ENCODE measurements at regions not wholly inside any gene's neighbourhood (a gene's known extent, or its start where the extent isn't known, plus 50 kb on each side); places are given as distances from the start of the nearest gene placed in this dataset.
"Not testable (repeated sequence)": the region's sequence is repeated elsewhere in the genome, so short reads cannot be mapped to it uniquely, and the experiment has no call there.

DNA sequence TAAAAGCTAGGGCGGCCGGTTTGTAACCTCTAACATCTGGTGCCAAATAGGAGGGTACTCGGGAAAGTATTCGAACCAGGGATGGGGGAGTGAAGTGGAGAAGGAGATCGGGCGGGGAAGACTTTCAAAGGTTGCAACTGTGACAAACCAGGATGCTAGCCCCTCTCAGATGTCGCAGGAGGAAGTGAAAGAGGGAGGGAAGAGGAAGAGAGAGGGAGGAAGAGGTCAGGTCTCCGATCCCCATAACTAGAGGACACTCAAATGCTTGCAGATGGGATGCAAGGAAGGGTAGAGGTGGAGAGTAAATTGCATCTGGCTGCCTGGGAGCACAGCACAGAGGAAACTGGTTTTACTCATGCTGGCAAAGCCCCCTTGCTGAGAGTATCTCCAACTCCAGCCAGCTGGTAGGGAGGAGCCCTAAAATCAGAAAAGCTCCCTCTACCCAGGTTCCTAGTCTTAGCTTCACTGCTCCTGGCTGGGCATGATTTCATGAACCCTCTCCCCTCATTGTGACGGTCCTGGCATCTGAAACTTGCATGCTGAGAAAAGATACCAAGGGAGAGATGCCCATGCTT lies 696.7 kb upstream of the TBX3 start:
- no peak for DNase-seq

DNA sequence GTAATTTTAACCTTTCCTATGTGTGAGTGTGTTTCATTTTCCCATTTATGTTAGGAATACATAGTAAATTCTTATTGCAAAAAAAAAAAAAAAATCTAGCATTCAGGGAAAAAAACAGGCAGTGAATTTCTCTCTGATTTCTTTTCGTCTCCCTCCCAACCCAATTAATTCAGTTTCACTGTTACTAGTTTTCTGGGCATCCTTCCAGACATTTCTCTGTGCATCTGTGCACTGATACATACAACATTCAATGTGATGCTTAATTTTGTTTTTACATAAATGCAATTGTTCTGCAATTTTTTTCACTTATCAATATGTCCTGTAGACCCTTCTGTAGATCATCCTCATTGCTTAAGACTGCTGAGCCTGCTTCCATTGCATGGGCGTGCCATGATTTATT lies 694.3 kb upstream of the TBX3 start:
- no peak for DNase-seq

DNA sequence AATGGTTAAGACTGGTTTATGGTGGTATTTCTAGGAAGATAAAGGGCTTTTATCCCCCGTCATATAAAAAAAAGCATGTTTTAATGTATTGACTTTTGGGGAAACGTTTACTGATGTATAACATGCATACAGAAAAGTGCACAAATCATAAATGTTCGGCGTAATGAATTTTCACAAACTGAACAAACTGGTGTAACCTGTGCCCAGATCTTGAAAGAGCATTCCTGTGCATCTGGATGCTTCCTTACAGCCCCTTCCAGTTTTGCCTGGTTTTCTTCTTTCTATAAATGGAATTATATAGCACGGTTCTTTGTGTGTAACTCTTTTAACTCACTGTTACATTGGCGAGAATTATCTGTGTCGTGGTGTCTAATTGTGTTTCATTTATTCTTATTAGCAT lies 693.8 kb upstream of the TBX3 start:
- no peak for DNase-seq

DNA sequence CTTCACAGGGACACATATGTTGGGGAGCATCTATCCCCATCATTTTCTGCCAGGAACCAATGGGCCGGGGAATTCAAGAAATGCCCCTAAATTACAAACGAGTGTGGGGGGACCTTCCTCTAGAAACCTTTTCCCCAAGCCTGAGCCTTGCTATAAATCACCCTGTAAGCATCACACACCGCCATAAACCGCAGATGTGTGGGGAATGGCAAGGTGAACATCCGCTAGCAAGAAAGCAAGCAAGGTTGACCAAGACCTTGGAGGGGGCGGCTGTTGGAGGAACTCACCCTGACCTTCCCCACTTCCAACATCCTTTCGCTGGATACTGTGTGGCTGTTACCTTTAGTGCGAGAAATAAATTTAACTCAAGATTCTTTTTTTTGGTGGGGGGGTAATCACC lies 693.3 kb upstream of the TBX3 start:
- no peak for DNase-seq

DNA sequence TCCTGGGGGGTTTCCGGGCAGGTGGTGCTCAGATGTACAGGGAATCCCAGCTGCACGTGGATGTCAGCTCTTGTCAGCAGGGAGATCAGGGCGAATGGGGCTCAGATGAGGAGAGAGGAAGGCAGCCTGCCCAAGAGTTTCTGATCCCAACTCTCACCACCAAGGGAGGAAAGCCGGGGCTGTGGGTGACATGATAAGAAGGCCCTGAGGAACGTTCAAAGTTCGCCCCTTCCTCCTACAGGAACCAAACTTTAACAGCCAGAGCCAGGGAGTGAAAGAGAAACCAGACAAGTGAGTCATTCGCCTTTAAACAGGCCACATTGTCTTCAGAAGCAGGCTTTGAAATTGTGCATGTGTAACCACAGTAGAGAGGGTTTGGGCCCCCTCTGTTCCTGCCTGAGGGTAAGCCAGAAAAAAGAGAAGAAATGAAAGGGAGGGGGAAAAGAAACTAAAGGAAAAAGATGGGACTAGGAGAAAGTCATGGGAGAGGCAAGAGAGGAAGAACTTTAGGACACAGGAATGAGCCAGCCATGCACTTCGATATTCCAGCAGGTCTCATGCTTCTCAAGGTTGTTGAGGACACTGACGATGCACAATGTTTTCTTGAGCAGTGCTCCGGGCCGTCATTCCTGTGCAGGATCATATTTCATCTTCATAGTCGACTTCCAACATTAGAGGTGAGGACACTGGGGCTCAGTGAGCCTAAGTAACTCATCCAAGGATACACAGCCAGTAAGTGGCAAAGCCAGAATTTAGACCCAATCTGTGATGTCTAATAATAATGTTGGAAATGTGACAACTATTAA lies 691.4 kb upstream of the TBX3 start:
- peak; percentile 42 for DNase-seq

DNA sequence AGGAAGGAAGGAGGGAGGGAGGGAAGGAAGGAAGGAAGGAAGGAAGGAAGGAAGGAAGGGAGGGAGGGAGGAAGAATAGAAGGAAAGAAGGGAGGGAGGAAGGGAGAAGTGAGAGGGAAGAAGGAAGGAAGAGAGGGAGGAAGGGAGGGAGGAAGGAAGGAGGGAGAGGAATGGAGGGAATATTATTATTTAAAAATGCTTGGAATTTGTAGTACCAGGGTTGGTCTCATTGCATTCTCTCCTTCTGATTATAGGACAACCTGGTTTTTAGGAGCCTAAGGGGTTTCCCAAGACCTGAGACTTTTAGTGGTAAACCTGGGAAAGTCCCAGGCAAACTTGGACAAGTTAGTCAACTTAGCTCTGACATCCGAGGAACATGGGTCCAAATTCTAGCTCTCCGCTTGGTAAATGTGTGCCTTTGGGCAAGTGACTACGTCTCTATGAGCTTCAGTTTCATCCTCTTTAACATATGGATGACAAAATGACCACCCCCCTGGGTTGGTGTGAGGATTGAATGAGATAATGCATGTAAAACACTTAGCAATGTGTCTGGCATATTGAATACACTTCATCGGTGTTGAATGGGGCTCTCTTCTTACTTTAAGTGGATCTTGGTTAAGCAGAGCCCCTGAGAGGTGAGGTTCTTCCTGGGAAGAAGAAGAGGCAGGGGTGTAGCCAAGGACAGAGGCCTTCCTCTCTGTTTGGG lies 690.7 kb upstream of the TBX3 start:
- no peak for DNase-seq

DNA sequence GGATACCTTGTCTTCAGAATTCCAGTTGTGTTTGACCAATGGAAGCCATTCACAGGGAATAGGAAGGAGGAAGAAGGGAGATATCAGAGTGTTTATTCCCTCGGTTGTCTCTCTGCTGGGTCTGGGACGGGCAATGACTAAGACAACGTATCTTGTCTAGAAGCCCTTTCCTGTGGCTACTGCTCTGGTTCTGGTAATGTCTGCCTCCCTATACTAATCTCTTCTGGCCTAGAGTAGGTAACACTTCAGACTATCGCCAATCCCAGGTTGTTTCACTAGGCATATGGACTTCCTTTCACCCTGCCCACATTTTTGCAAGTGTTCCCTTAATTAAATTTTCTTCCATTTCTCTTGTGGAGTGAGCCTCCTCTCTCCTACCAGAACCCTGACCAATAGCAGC lies 687.7 kb upstream of the TBX3 start:
- DNase-seq, result no peak

DNA sequence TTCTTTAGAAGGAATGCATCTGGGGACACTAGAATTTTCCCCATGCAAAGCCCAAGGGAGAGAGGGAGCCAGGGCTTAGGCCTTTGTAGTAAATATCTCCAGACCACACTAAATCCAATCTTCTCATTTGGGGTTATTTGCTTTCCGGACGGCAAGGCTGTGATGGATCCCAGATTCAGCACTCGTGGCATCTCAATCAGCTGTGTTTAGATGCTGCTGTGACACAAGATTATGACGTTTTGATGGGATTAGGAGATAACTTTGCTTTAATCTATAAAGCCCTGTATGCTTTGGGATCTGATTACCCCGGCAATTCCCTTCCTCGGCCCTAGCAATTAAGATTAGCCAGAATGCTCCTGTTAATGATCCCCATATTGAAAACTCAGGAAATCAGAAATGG lies 686.7 kb upstream of the TBX3 start:
- no peak for DNase-seq

DNA sequence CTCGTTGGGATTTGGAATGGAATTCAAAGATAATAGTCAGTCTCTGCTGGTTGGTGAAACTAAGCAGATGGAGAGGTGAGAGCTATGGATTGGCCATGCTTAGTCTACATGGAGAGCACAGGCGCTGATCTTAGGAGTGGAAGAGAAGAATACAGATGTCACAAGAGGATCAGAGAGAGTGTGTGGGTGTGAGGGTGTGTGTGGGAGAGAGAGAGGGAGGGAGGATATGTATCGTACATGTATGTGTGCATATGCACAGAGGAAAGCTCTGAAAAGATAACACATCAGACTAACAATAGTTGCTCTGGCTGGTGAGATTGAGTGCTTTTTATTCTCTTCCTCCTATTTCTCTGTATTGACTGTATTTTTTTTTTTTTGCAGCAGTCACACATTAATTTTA lies 686.2 kb upstream of the TBX3 start:
- DNase-seq, result no peak

DNA sequence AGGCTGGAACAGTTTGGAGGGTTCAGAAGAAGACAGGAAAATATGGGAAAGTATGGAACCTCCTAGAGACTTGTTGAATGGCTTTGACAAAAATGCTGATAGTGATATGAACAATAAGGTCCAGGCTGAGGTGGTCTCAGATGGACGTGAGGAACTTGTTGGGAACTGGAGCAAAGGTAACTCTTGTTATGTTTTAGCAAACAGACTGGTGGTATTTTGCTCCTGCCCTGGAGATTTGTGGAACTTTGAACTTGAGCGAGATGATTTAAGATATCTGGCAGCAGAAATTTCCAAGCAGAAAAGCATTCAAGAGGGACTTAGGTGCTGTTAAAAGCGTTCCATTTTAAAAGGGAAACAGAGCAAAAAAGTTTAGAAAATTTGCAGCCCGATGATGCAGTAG lies 682.3 kb upstream of the TBX3 start:
- DNase-seq, result not testable (repeated sequence)

DNA sequence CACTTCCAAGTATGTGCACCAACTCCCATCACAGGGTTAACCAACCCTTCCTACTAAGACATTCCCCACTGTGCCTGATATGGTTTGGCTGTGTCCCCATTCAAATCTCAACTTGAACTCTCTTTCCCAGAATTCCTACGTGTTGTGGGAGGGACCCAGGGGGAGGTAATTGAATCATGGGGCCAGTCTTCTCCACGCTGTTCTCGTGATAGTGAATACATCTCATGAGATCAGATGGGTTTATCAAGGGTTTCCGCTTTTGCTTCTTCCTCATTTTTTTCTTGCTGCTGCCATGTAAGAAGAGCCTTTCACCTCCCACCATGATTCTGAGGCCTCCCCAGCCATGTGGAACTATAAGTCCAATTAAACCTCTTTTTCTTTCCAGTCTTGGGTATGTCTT lies 681.8 kb upstream of the TBX3 start:
- DNase-seq, result not testable (repeated sequence)

DNA sequence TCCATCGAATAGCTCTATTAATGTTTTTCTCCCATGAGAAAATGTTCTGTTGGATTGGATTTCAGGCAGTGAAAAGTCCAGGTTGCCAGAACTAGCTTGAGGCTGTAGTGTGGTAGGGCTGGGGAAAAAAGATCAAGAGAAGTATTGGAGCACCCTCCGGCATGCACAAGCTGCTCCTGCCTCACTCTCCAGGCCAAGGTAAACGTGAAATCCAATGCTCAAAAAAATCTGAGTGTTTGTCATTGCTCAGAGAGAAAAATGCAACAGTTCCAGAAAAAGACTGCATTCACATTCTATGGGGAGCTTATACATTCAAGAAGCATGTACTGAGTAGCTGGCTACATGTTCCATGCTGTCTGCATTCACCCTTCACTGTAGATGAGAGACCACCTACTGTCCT lies 680.9 kb upstream of the TBX3 start:
- DNase-seq, result no peak

DNA sequence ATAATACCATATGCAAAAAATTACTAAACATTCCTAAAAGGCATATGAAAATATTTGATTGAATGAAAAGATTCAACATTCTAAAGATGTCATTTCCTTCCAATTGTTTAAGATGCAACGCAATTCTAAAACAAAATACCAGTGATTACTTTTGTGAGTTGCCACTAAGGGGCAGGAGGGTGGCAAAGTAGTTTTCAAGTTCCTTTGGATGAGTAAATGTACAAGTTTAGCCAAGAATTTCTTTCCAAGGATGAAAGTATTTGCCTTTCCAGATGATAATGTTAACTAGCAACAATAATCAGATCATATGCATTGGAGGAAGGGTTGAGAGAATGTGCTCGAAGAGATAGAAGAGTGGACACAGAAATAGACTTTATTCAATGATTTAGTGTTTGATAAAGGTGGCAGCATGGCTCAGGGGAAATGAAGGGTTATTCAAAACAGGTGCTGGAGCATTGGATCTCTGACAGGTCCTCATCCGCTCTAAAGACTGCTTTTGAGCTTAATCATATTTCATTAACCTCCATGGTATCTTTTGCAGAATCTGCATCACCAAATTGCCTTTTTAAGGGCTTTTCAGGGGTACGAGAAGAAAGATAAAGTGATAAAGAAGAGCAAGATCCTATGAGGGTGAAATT lies 678.5 kb upstream of the TBX3 start:
- DNase-seq, result peak; percentile 5

DNA sequence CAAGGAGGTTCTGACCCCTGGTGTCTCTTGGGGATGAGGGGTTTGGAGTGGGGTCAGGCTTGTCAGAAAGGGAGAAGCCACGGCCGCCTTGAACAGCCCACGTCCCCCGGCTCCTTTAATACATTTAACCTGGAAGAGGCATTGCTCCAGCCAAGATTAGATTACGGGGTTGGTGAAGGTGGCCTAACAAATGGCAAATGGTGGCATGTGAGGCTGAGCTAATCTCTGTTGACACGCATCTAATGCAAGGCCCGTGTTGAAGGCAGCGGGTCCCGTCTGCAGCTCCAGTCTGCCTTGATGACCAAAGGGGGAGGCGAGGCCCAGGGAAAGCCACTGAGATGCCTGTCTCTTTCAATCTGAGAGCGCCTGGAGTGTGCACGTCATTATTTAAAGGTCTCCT lies 673.7 kb upstream of the TBX3 start:
- no peak for DNase-seq

DNA sequence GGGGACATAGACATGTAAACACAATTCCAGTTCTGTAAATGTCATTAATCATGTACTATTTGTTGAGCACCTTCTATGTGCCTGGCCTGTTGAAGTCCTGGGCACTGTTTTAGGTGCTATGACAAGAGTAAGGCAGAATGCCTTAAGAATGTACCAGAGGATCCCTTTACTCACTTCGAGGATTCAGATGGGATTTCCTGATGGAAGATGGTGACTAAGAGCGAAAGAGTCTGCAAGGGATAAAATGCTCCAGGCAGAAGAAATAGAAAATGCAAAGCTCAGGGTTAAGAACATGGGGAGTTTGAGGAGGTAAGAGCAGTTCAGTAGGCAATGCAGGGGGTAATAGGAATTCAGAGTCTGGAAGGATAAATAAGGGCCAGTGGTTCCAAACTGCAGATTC lies 671.3 kb upstream of the TBX3 start:
- peak; percentile 15 for DNase-seq

DNA sequence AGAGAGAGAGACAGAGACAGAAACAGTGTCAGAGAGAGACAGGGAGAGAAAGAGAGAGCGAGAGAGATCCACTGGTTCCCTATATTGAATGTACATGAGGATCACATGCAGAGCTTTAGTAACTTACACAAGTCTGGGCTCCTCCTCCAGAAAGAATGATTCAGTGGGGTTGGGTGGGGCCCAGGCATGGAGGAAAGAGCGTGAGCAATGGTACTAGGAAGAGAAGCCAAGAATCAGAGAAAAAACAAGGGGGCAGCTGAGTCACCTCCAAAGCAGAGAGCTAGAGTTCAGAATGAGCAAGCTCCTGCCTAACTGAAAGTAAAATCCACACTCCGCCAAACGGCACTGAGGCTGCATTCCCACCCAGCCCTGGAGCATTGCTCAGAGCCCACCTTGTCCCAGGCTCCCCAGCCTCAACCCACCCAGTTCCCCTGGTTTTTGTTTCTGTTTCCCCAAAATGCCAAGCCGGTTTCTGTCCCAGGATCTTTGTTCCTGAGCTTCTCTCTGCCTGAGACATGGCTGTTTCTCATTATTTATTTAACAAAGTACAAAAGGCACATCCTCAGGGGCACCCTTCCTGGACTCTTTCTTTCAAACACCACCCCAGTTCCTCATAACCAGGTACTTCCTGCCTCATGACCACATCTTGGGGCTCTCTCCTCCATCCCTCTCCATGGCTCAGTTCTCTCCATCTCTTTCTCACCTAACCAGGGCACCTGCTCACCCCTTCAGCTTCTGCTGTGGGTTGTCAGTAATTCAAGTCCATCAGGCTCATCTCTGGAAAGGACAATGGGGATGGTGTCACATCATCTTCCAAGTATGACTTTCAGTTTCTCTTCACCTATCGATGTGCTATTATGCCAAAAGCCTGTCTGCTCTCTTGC lies 670.3 kb upstream of the TBX3 start:
- DNase-seq, result peak; percentile 98

DNA sequence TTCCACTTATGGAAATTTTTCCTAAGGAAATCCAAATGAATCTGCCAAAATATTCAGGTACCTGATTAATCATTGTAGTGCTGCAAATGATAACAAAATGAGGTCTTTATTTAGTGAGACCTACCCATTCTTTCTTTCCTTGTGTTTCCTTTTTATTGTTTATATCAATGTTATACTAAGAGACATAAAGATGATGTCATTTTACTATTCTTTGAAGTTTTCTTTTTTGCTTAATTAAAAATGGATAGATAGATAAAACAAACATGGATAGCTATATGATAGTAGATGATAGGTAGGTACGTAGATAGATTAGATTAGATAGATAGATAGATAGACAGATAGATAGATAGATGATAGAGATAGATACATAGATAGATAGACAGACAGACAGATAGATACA lies 669.5 kb upstream of the TBX3 start:
- no peak for DNase-seq

DNA sequence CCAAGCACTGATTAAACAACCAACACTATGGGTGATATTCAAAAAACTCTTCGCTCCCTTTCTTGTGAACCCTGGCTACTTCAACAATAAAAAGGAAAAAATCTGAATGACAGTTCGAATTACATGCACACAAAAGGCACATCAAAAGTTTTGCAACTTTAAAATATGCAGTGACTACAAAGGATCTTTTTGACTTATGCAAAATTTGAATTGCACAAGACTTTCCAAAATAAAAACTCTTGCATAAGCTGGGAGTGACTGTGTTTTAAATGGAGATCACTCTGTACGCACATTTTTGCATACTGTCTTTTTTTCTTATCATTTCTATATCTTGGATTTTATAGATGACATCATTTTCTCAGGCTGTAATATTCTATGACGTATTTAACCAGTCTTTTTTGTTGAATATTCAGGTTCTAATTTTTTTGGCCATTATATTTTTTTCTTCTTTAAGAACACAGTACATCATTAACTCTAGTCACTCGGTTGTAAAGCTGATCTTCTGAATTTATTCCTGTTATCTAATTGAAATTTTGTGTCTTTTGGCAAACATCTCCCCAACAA lies 667.6 kb upstream of the TBX3 start:
- DNase-seq, result peak; percentile 76

DNA sequence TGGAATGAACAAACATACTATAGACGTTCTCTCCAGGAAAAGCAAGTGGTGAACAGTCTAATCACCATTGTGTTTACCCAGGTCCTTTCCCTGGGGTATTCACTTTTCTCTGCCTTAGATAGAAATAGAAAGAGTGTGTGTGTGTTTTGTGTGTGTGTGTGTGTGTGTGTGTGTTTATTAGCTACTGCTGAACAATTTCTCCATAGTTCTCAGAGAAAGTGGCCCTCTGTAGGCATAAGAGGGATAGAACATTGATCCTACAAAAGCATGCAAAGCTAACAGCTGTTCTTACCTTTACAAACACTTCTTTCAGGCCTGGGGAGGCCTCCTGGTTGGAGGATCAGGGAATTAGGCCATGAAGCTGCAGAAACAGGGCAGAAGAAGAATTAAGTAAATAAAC lies 665.7 kb upstream of the TBX3 start:
- no peak for DNase-seq

DNA sequence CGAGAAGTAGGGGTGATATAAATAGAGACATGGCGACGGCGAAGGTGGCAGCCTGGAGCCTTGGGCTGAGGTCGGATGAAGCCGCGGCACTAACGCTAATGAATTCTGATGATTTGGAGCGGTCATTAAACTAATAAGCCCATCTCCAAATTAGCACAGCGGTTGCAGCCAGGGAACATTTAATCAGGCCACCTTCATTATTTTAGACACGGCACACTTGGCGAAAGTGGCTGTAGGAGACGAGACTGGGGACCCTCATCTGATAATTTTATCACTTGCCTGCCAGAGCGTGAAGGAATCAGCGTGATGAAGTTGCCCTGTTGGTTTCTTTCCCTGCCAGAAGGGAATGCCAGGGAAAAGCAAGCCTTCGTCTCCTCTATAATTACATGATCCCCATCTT lies 664.3 kb upstream of the TBX3 start:
- no peak for DNase-seq

DNA sequence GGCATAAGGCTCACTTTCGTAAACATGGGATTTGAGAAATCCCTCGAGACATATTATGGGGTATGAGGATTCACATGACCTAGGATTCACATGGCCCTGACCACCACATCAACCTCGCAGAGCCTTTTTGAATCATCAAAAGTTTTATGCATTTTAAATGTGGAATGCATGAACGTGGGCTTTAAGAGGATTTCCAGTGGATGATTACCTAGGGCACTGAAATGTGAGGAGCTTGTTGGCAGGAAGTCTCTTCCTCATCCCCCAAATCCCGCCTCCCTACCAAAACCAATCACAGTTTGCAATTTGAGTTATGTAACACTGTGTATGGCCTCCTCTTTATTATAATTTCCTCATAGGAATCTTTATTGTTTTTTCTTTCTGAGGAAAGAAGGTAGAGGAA lies 659.6 kb upstream of the TBX3 start:
- DNase-seq, result no peak

DNA sequence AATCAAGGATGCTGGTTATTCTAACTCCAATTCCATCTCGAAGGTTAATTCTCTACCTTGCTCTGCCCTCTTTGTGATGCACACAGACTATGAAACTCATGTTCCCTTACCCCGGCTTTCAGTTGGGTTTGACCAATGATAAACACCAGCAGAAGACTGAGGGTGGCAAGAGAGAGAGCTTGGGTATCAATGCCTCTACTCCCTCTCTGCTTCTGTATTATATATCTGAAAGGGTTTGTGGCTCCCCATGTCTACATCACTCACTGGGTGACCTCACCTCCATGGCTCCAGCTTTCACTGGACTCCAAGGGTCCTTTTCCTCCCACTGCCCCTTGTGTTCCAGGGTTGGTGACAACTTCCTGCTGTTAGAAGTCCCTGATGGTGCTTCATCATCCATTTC lies 659.0 kb upstream of the TBX3 start:
- no peak for DNase-seq

DNA sequence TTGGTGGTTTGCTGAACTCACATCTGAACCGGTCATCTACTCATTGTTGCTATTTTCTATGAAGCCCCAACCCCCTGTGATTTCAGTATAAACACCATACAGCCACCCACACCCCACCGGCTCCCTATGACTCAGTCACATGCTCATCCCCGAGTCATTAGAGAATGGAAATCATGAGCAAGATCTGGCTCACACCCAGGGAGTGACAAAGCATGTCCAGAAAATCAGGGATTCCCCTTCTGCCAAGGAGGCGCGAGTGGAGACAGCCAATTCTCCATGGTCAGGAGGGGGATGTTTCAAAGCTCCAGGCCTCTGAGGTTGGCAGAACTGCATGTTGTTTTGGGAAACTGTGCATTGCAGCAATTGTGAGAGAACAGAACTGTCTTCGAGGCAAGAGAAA lies 657.5 kb upstream of the TBX3 start:
- peak; percentile 97 for DNase-seq

All from HCEC 1CT (cell line).